GM12878 (cell line): ENCODE measurements at regions not wholly inside any gene's neighbourhood (a gene's known extent, or its start where the extent isn't known, plus 50 kb on each side); places are given as distances from the start of the nearest gene placed in this dataset.

Experiments used
- ATAC-seq: fragments of 200-7000 bp; cut with Tn5 transposase; 3 replicates; pipeline ENCODE4 v1.9.1; 2020; ENCODE audit warnings: mild to moderate bottlenecking, moderate library complexity
- BruUV-seq: library from RNA; stranded (reverse); fragments of 400-500 nt; replicated peaks from 2 replicates; lab custom pipeline; 2021; lab: Mats Ljungman, UMichigan
- CTCF ChIA-PET: fragments of 300-600 bp; sonication (Branson Sonifier 250); formaldehyde crosslinking; extraction: SDS; loops from one replicate; lab custom pipeline; 2021; ENCODE audit warnings: inconsistent platforms; lab: Yijun Ruan, JAX
- POLR2A ChIA-PET: fragments of 350-600 bp; formaldehyde crosslinking; extraction: SDS; loops from one replicate; lab custom pipeline; 2021; ENCODE audit warnings: inconsistent platforms; lab: Charles Lee
- RAD21 ChIA-PET: fragments of 300-600 bp; sonication (Branson Sonifier 250); formaldehyde crosslinking; loops from one replicate; lab custom pipeline; 2023; ENCODE audit warnings: antibody characterized with exemption; ENCODE audit not compliant: unreplicated experiment; lab: Charles Lee
- SMC1A ChIA-PET: fragments of 300-600 bp; sonication (Branson Sonifier 250); formaldehyde crosslinking; loops from one replicate; lab custom pipeline; 2023; ENCODE audit not compliant: unreplicated experiment, uncharacterized antibody; lab: Charles Lee
- DNase-seq: peaks from one replicate; pipeline ENCODE4 v3.0.0-alpha.2; 2011; ENCODE audit warnings: low read depth, low spot score
- FAIRE-seq: peaks from 3 replicates; lab custom pipeline; 2011; peaks lifted over from hg19 to GRCh38; lab: Jason Lieb, UNC
- H2AFZ ChIP-seq: 2 replicates; pipeline ENCODE4 v1.6.0; 2011; ENCODE audit warnings: low read depth, low read length, control low read depth; ENCODE audit not compliant: control insufficient read depth
- H3K27ac ChIP-seq: 2 replicates; pipeline ENCODE4 v1.5.1; 2011; ENCODE audit warnings: control low read depth; ENCODE audit not compliant: control insufficient read depth, insufficient read depth
- H3K27me3 ChIP-seq, 2 experiments: replicated peaks in 1 of 2; 2 replicates each; pipeline versions ENCODE4 v1.6.0 to v1.6.1; 2011; ENCODE audit warnings: low read length in 1 of 2; ENCODE audit not compliant: control insufficient read depth in 2 of 2, insufficient read depth in 2 of 2
- H3K36me3 ChIP-seq, 2 experiments: 2 replicates each; pipeline ENCODE4 v1.5.1; 2011; ENCODE audit warnings: low read length in 1 of 2; ENCODE audit not compliant: control insufficient read depth in 2 of 2, insufficient read depth in 2 of 2
- H3K4me1 ChIP-seq: 2 replicates; pipeline ENCODE4 v1.6.1; 2011; ENCODE audit warnings: mild to moderate bottlenecking, low read length, moderate library complexity, mixed read lengths; ENCODE audit not compliant: control insufficient read depth, insufficient read depth
- H3K4me2 ChIP-seq: 2 replicates; pipeline ENCODE4 v1.6.0; 2011; ENCODE audit warnings: control low read depth; ENCODE audit not compliant: control insufficient read depth, insufficient read depth
- H3K4me3 ChIP-seq: fragments of 200-600 bp; sonication (generic); 2 replicates; pipeline ENCODE4 v1.5.1; 2016
- H3K79me2 ChIP-seq: 2 replicates; pipeline ENCODE4 v1.6.0; 2011; ENCODE audit warnings: low read length; ENCODE audit not compliant: control insufficient read depth, insufficient read depth
- H3K9ac ChIP-seq: 2 replicates; pipeline ENCODE4 v1.8.0; 2011; ENCODE audit warnings: low read length, control low read depth, mixed read lengths; ENCODE audit not compliant: control insufficient read depth, insufficient read depth
- H3K9me3 ChIP-seq: replicated peaks from 3 replicates; pipeline ENCODE4 v1.5.1; 2011; ENCODE audit warnings: mild to moderate bottlenecking, low read length; ENCODE audit not compliant: control insufficient read depth, insufficient read depth
- H4K20me1 ChIP-seq: 2 replicates; pipeline ENCODE4 v1.6.0; 2011; ENCODE audit not compliant: control insufficient read depth, insufficient read depth
- BCL3 ChIP-seq: IDR thresholded peaks from 2 replicates; pipeline ENCODE4 v1.6.1; 2011; ENCODE audit warnings: borderline replicate concordance, low read depth, mild to moderate bottlenecking, moderate library complexity, low read length; ENCODE audit not compliant: insufficient read depth, poor library complexity, severe bottlenecking
- BHLHE40 ChIP-seq, 2 experiments: fragments of 450-650 bp in 1 of 2; IDR thresholded peaks; 2 replicates each; pipeline ENCODE4 v1.6.1; 2011 to 2017; ENCODE audit warnings: low read depth in 2 of 2, borderline replicate concordance in 1 of 2, improper control_type of control experiment in 1 of 2, low read length in 1 of 2, mild to moderate bottlenecking in 1 of 2
- CEBPB ChIP-seq, 2 experiments: fragments of 150-350 bp in 1 of 2; IDR thresholded peaks; 2 replicates each; pipeline ENCODE4 v1.6.1; 2012 to 2014; ENCODE audit warnings: low read depth in 2 of 2, low read length in 2 of 2, borderline replicate concordance in 1 of 2, inconsistent platforms in 1 of 2
- CREB1 ChIP-seq: IDR thresholded peaks from 2 replicates; pipeline ENCODE4 v1.6.1; 2012; ENCODE audit warnings: low read depth, mild to moderate bottlenecking, inconsistent platforms
- CREM ChIP-seq: IDR thresholded peaks from 2 replicates; pipeline ENCODE4 v1.6.1; 2014; ENCODE audit warnings: antibody characterized with exemption, low read depth
- EP300 ChIP-seq, 2 experiments: fragments of 150-350 bp in 1 of 2; IDR thresholded peaks; 2 replicates each; pipeline ENCODE4 v1.6.1; 2011 to 2012; ENCODE audit warnings: low read depth in 2 of 2, low read length in 2 of 2, borderline replicate concordance in 1 of 2, improper control_type of control experiment in 1 of 2, inconsistent platforms in 1 of 2; ENCODE audit not compliant: control insufficient read depth in 1 of 2
- KDM1A ChIP-seq: fragments of 200-600 bp; sonication (generic); IDR thresholded peaks from 2 replicates; pipeline ENCODE4 v1.6.1; 2016; ENCODE audit warnings: borderline replicate concordance
- MTA2 ChIP-seq: fragments of 450-650 bp; IDR thresholded peaks from 2 replicates; pipeline ENCODE4 v1.6.1; 2016; ENCODE audit warnings: low read depth, mild to moderate bottlenecking, moderate library complexity
- NFIC ChIP-seq: IDR thresholded peaks from 2 replicates; pipeline ENCODE4 v1.6.1; 2012; ENCODE audit warnings: low read depth, mild to moderate bottlenecking, inconsistent platforms, low read length, moderate library complexity
- PKNOX1 ChIP-seq: fragments of 450-650 bp; IDR thresholded peaks from 2 replicates; pipeline ENCODE4 v1.6.1; 2016; ENCODE audit warnings: mild to moderate bottlenecking
- POLR2AphosphoS2 ChIP-seq: IDR thresholded peaks from 2 replicates; pipeline ENCODE4 v1.6.1; 2011; ENCODE audit warnings: low read depth, mild to moderate bottlenecking, low read length, improper control_type of control experiment, moderate library complexity
- RUNX3 ChIP-seq: IDR thresholded peaks from 2 replicates; pipeline ENCODE4 v1.6.1; 2012; ENCODE audit warnings: low read length, inconsistent platforms
- ZNF274 ChIP-seq: IDR thresholded peaks from one replicate; pipeline ENCODE4 v1.8.0; 2011; ENCODE audit not compliant: insufficient read length, insufficient read depth
- WGBS: methylation state at CpG from one replicate; pipeline ENCODE4 v1.1.6; 2016; ENCODE audit warnings: low lambda C conversion rate; ENCODE audit not compliant: insufficient replicate concordance, insufficient coverage; ENCODE audit errors: missing lambda C conversion rate; 5-methylcytosine and 5-hydroxymethylcytosine counted together
- in situ Hi-C: fragments of 300-500 bp; cut with MboI; formaldehyde crosslinking; loops from 9 replicates; pipeline ENCODE4 v1.14.3; 2018; ENCODE audit warnings: mixed read lengths
- intact Hi-C: fragments of 100-400 bp; cut with micrococcal nuclease; formaldehyde crosslinking; loops from one replicate; pipeline ENCODE4 v1.14.2; 2022; ENCODE audit not compliant: unreplicated experiment

GRCh38 chr15:68524753-68525584, 53.8 kb upstream of the CORO2B start (continued):
- TF ChIP-seq BCL3, result peak; percentile 82
- TF ChIP-seq ZNF274, result no peak
- TF ChIP-seq MTA2, result peak; percentile 35; the same call in 1 of the 2 replicates
- TF ChIP-seq, all 136 proteins: peak for 10

DNA sequence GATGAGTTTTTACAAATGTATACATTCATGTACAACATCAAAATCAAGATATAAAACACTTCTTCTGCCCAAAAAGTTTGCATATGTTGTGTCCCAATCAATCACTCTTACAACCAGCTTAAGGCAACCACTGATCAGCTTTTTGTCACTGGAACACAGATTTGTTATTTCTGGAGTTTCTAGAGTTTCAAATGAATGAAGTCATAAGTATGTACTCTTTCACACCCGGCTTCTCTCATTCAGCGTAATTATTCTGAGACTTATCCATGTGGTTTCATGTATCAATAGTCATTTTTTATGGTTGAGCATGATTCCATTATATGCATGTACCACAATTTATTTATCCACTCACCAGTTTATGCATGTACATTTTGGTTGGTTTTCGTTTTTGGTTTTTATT, 53.0 kb upstream of the CORO2B start:
- peak; percentile 76 for ATAC-seq
- peak; percentile 93 for FAIRE-seq
- SMC1A ChIA-PET, result interaction anchor here (0.6 to 1.5 kb wide), 2 partner anchors 23 to 350 kb away, joined by 3 to 4 read pairs; no protein-coding TSS in a partner anchor

More for the DNA sequence above, 53.0 kb upstream of the CORO2B start:
- POLR2A ChIA-PET, result no interaction called here
- H3K4me2 ChIP-seq, result no peak overlapping the region
- TF ChIP-seq CREB1, result 0 out of 2 replicates have a peak, but pooled peaks have one; percentile 12
- no peak for TF ChIP-seq POLR2AphosphoS2
- TF ChIP-seq KDM1A, result no peak
- TF ChIP-seq BHLHE40 (IDR thresholded peaks at IDR 0.05; ENCODE audit: borderline replicate concordance in 1 of 2, low read depth in 2 of 2, low read length in 1 of 2), result no peak
- TF ChIP-seq PKNOX1, result peak; percentile 53
- TF ChIP-seq NFIC, result peak; percentile 66
- TF ChIP-seq CEBPB (IDR thresholded peaks at IDR 0.05; ENCODE audit: borderline replicate concordance in 1 of 2, low read depth in 2 of 2, low read length in 2 of 2), result 0 out of 4 replicates have a peak, but pooled peaks of 1 of the 2 experiments have one; percentile 67
- no peak for TF ChIP-seq EP300 (IDR thresholded peaks at IDR 0.05; ENCODE audit: borderline replicate concordance in 1 of 2, control insufficient read depth in 1 of 2, low read depth in 2 of 2, low read length in 2 of 2)
- TF ChIP-seq CREM, result peak; percentile 10; the same call in 1 of the 2 replicates
- peak; percentile 17; the same call in 1 of the 2 replicates for TF ChIP-seq RUNX3
- in situ Hi-C loops, result no loop called here
- H3K27me3 ChIP-seq, result no peaks in the 10 kb centered on the region
- H3K4me3 ChIP-seq, result no peak overlapping the region
- H3K9me3 ChIP-seq, result no peaks in the 10 kb centered on the region
- no peak overlapping the region for H3K27ac ChIP-seq
- BruUV-seq, result no TSS peak
- no peaks in the 10 kb centered on the region for H4K20me1 ChIP-seq
- WGBS, result 0% methylated on average over 3 of the region's 3 CpGs
- no peak for DNase-seq
- CTCF ChIA-PET, result interaction anchor here (3.5 kb wide), 1 partner anchor 24 kb away, joined by 18 read pairs; no protein-coding TSS in a partner anchor
- RAD21 ChIA-PET, result interaction anchor here (1.2 kb wide), 1 partner anchor 15 kb away, joined by 3 read pairs; no protein-coding TSS in a partner anchor
- no peak overlapping the region for H3K9ac ChIP-seq
- no peak overlapping the region for H2AFZ ChIP-seq
- no peaks in the 10 kb centered on the region for H3K36me3 ChIP-seq
- intact Hi-C loops, result no loop called here
- peaks cover 10% of the 10 kb centered on the region; the same call in 1 of the 2 replicates for H3K4me1 ChIP-seq
- no peaks in the 10 kb centered on the region for H3K79me2 ChIP-seq
